Right atrium auricular region (tissue), 2 donors: ENCODE measurements at regions not wholly inside any gene's neighbourhood (a gene's known extent, or its start where the extent isn't known, plus 50 kb on each side); places are given as distances from the start of the nearest gene placed in this dataset.

Source experiments
- DNase-seq: peaks from one replicate; pipeline ENCODE4 v3.0.0-alpha.2; 2019; ENCODE audit warnings: low spot score
- H3K27ac ChIP-seq, 2 donors: fragments of 200-600 bp; sonication (generic); 1 replicate in 1 of 2; 2 replicates in 1 of 2; pipeline ENCODE4 v1.5.1; 2016 to 2019
- H3K27me3 ChIP-seq, 2 donors: fragments of 200-600 bp; sonication (generic); one replicate each; pipeline versions ENCODE4 v1.5.1 to v1.6.0; 2017 to 2019
- H3K36me3 ChIP-seq: fragments of 200-600 bp; sonication (generic); one replicate; pipeline ENCODE4 v1.5.1; 2016
- H3K4me1 ChIP-seq, 2 donors: fragments of 200-600 bp; sonication (generic); one replicate each; pipeline versions ENCODE4 v1.5.1 to v1.6.0; 2017 to 2019
- H3K4me3 ChIP-seq, 2 donors: fragments of 200-600 bp; sonication (generic); 1 replicate in 1 of 2; 2 replicates in 1 of 2; pipeline ENCODE4 v1.5.1; 2017 to 2019; ENCODE audit warnings: mild to moderate bottlenecking in 1 of 2, moderate library complexity in 1 of 2
- H3K9me3 ChIP-seq, 2 donors: fragments of 200-600 bp; sonication (generic); one replicate each; pipeline ENCODE4 v1.5.1; 2019
- CTCF ChIP-seq, 2 donors: fragments of 200-600 bp; sonication (generic); IDR thresholded peaks; one replicate each; pipeline ENCODE4 v1.5.1; 2019; ENCODE audit warnings: antibody characterized with exemption in 2 of 2

DNA sequence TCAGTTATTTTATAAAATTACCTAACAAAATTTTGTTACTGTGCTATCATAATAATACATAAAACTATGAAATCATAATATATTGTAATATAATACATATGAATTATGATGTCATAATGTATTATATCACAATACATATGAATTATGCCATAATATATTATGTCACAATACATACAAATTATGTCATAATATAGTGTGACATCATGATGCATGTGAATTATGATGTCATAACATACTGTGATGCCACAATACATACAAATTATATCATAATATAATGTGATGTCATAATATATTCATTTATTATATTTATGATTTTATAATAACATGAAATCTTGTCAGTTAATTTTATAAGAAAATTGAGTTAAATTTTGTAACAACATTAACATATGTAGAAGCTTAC is 2021.6 kb downstream of the TP53TG3F start:
- no peaks in the 10 kb centered on the region for H3K9me3 ChIP-seq
- H3K4me3 ChIP-seq, result no peak overlapping the region
- no peaks in the 10 kb centered on the region for H3K27me3 ChIP-seq
- DNase-seq, result no peak
- no peak for TF ChIP-seq CTCF (IDR thresholded peaks at IDR 0.05)
- H3K4me1 ChIP-seq, result no peaks in the 10 kb centered on the region
- no peak overlapping the region for H3K27ac ChIP-seq
- H3K36me3 ChIP-seq, result no peaks in the 10 kb centered on the region

DNA sequence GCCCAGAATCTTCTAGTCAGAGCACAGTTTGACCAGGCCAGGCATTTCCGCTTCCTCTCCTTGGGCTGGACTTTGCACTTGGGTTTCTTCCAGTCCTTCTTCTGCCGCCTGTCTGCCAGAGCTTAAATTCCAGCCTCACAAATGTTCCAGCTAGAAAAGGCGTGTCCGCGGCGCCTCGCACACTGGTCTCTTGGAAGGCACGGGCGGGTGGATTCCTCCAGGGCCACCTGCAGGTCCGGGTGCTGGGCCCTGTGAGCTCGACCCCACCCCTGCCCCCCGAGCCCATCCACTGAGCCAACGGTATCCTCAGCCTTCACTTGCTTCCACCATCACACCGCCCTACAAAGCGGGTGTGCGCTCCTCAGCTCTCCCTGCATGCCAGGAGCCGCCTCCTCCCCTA is 2026.5 kb downstream of the TP53TG3F start:
- no peaks in the 10 kb centered on the region for H3K4me1 ChIP-seq
- H3K4me3 ChIP-seq, result no peak overlapping the region
- H3K27ac ChIP-seq, result no peak overlapping the region
- no peaks in the 10 kb centered on the region for H3K36me3 ChIP-seq
- TF ChIP-seq CTCF (IDR thresholded peaks at IDR 0.05), result no peak
- no peak for DNase-seq
- no peaks in the 10 kb centered on the region for H3K9me3 ChIP-seq
- H3K27me3 ChIP-seq, result no peaks in the 10 kb centered on the region

GRCh38 chr16:35492225-35492624 is 2032.8 kb downstream of the TP53TG3F start:
- H3K36me3 ChIP-seq, result no peaks in the 10 kb centered on the region

GRCh38 chr16:35497399-35497798 is 2038.0 kb downstream of the TP53TG3F start:
- Histone ChIP-seq H3K4me3 (no peak overlapping the region), H3K27me3 (no peaks in the 10 kb centered on the region), H3K9me3 (no peaks in the 10 kb centered on the region), H3K27ac (no peak overlapping the region), H3K4me1 (no peaks in the 10 kb centered on the region), H3K36me3 (no peaks in the 10 kb centered on the region)
- DNase-seq, result no peak
- no peak for TF ChIP-seq CTCF (IDR thresholded peaks at IDR 0.05)

More at GRCh38 chr16:35492225-35492624, 2032.8 kb downstream of the TP53TG3F start:
- H3K4me1 ChIP-seq, result no peaks in the 10 kb centered on the region
- no peaks in the 10 kb centered on the region for H3K9me3 ChIP-seq
- no peak overlapping the region for H3K27ac ChIP-seq
- no peaks in the 10 kb centered on the region for H3K27me3 ChIP-seq
- DNase-seq, result no peak
- no peak overlapping the region for H3K4me3 ChIP-seq
- TF ChIP-seq CTCF (IDR thresholded peaks at IDR 0.05), result no peak

- Histone ChIP-seq H3K9me3 (no peaks in the 10 kb centered on the region), H3K4me3 (no peak overlapping the region), H3K4me1 (no peaks in the 10 kb centered on the region), H3K27me3 (no peaks in the 10 kb centered on the region), H3K36me3 (no peaks in the 10 kb centered on the region), H3K27ac (no peak overlapping the region)
- TF ChIP-seq CTCF (IDR thresholded peaks at IDR 0.05), result no peak
- no peak for DNase-seq
Observed at GRCh38 chr16:35506018-35506897, 2046.8 kb downstream of the TP53TG3F start.

- TF ChIP-seq CTCF (IDR thresholded peaks at IDR 0.05), result no peak
- H3K36me3 ChIP-seq, result no peaks in the 10 kb centered on the region
- H3K4me3 ChIP-seq, result no peak overlapping the region
Observed at GRCh38 chr16:35506898-35507194, 2047.4 kb downstream of the TP53TG3F start.

More at GRCh38 chr16:35506898-35507194, 2047.4 kb downstream of the TP53TG3F start:
- DNase-seq, result no peak
- no peaks in the 10 kb centered on the region for H3K4me1 ChIP-seq
- no peak overlapping the region for H3K27ac ChIP-seq
- no peaks in the 10 kb centered on the region for H3K27me3 ChIP-seq
- H3K9me3 ChIP-seq, result no peaks in the 10 kb centered on the region
